GM11168 (cell line): ENCODE measurements at regions not wholly inside any gene's neighbourhood (a gene's known extent, or its start where the extent isn't known, plus 50 kb on each side); places are given as distances from the start of the nearest gene placed in this dataset.

Experiments
- in situ Hi-C: fragments of 300-500 bp; cut with MboI; formaldehyde crosslinking; loops from one replicate; pipeline ENCODE4 v1.12.0; 2022; ENCODE audit warnings: low sequenced_read_pairs; ENCODE audit not compliant: unreplicated experiment

DNA sequence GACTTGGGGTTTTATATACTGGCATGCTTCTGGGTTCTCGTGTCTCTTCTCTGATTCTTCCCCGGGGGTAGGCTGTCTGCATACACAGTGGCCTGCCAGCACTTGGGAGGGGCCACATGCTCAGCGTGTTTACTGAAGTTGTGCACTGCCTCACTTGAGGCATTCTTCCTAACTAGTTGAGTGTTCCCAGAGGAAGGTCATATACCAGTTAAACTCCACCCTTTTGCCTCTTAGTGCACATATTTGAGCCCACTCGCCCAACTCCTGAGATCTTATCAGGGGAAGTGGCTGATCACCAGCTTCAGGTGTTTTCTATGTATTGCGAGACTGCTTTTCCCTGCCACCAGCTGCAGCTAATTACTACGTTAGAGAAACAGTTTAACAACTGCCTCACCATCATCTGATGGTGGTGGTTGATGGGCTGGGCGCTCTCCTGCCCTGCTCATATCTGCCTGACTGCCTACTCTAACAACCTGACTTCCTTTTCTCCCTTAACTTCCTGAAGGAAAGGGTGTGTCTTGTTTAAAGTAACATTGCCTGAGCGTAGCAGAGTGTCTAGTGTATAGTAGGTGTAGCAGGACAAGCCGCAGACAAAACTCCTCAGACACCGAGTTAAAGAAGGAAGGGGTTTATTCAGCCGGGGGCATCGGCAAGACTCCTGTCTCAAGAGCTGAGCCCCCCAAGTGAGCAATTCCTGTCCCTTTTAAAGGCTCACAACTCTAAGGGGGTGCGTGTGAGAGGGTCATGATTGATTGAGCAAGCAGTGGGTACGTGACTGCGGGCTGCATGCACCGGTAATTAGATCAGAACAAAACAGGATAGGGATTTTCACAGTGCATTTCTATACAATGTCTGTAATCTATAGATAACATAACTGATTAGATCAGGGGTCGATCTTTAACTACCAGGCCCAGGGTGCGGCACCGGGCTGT, 60.1 kb upstream of the CLINT1 start:
- in situ Hi-C loops = no loop called here

DNA sequence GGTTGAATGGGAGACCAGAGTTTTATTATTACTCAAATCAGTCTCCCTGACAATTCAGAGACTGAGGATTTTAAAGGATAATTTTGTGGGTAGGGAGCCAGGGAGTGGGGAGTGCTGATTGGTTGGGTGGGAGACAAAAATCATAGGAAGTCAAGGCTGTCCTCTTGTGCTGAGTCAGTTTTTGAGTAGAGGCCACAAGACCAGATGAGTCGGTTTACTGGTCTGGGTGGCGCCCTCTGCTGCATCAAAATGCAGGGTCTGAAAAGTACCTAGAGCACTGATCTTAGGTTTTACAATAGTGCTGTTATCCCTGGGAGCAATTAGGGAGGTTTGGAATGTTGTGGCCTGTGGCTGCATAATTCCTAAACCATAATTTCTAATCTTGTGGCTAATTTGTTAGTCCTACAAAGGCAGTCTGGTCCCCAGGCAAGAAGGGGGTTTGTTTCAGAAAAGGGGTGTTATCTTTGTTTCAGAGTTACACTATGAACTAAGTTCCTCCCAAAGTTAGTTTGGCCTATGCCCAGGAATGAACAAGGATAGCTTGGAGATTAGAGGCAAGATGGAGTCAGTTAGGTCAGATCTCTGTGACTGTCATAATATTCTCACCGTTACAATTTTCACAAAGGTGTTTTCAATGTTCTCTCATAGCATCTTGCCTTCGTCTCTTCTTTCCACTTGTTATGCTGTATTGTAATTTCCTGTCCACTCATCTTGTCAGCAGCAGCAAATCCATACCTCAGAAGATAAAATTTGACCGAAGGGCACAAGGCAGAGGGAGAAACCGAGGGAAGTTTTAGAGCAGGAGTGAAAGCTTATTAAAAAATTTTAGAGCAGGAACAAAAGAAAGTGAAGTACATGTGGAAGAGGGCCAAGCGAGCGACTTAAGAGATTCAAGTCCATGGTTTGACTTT, 59.2 kb upstream of the CLINT1 start:
- in situ Hi-C loops = no loop called here

DNA sequence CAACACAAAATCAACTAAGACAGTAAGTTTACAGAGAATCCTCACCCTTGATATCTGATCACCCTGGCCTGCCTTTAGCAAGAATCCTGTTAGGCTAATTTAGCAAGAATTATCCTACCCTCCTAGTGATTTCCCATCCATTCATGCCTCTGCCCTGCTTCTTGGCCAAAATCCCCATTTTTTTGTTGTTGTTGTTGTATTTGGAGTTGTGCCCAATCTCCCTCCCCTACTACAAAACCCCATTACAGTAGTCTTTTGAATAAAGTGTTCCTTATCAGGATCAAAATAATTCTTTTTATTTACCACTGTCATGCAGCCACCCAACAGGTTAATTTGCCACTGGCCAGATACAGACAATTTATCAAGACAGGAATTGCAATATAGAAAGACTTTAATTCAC, 58.5 kb upstream of the CLINT1 start:
- in situ Hi-C loops = no loop called here

DNA sequence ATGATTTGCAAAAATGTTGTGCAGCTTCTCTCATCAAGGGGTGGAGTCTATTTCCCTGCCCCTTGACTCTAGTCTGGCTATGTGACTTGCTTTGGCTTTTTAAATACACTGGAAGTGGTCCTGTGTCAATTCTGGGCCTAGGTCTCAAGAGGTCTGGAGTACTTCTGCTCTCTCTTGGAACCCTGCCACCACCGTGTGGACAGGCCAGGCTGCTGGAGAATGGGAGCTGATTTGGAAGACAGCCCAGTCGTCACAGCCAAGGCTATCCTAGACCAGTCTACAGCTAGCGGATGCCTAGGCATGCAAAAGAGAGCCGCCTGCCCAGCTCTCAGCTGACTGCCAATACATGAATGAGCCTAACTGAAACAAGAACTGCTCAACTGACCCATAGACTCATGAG, 56.7 kb upstream of the CLINT1 start:
- in situ Hi-C loops = no loop called here

DNA sequence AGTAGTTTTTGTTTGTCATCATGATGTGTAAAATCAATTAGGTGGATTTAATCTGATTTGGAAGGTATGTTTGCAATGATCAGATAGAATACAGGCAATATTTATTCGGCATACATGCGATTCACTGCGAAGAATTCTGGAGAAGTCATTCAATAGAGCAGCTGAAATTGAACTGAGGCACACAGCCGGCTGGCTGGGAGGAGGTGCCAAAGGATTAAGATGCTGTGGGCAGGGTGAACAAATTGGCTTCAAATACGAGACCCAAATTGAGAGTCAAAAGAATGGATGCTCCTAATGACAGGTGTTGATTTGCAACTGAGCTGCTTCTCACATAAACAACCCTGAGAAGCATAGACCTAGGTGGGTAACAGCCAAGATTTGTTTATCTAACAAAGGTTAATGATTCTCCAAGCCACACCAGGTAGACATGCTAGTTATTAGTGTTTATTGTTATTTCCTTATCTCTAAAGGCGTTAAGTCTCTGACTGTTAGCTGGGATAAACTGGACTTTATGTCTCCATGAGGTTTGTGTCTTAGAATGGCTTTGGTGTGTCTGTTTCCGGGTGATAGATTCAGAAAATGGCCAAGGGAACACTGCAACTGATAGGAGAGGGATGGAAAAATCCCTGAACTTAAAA, 55.3 kb upstream of the CLINT1 start:
- in situ Hi-C loops = no loop called here

DNA sequence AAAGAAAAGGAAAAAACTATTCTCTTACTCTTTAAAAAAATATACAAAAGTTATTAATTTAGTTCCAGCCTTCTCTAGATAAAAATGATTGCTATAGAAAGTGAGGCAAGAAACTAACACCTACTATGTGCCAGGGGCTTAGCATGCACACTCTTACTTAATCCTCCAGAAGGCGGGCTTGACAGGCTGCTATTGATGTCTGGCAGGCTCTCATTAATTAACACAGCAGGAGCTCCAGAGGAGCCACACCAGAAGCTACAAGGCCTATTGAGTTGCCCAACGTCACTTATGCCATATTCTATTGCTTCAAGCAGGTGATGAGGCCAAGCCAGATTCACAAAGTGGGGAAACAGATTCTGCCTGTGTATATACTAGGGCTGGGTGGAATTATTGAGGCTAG, 54.6 kb upstream of the CLINT1 start:
- in situ Hi-C loops = no loop called here

DNA sequence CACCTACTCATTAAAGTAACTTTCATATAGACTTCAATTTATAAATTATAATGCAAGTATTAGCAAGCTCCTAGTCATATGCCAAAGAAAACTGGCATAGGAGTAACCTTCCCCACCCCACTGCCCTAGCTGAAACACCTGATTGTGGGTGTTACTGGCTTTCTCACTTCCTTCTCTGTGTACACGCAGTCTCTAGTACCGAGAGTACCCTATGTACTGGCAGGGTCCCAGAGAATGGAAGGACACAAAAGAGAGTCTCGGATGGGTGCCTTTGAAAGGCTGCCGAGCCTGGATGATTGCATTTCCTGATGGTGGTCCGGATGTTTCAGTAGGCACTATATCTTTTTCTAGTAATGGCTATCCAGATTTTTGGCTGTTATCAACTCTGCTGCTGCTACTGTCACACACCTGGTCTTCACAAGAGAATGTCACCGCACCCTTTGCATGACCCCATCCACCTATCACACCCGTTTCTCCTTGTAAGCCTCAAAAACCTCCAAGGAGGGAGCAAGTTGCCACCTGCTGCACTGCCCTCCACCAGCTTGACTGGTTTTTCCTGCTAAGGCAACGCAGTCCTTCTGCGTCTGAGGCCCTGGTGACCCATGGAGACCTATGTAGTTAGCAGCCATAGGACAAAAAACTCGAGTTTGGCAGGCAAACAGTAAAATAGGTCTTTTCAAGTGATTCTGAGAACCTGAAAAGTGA, 53.8 kb upstream of the CLINT1 start:
- in situ Hi-C loops = no loop called here

DNA sequence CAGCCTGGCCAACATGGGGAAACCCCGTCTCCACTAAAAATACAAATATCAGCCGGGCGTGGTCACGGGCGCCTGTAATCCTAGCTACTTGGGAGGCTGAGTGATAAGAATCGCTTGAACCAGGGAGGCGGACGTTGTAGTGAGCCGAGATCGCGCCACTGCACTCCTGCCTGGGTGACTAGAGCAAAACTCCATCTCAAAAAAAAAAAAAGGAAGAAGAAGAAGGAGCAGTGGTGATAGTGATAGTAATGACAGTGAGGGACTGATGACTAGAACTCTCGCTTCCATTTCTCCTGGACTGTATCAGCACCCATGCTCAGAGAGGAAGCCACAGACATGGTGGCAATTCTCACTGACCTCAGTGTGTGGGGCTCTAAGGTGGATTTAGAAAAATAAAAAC, 52.6 kb upstream of the CLINT1 start:
- in situ Hi-C loops = no loop called here
